ENCODE measurements at regions not wholly inside any gene's neighbourhood (a gene's known extent, or its start where the extent isn't known, plus 50 kb on each side); places are given as distances from the start of the nearest gene placed in this dataset.

GRCh38 chr20:6699921-6700562 is 67.4 kb upstream of the BMP2 start:
- TF ChIP-seq CTCF (IDR thresholded peaks at IDR 0.05), result no peak
- no peak for TF ChIP-seq POLR2A (IDR thresholded peaks at IDR 0.05)

All from breast epithelium (tissue), 3 donors.